ENCODE measurements at regions not wholly inside any gene's neighbourhood (a gene's known extent, or its start where the extent isn't known, plus 50 kb on each side); places are given as distances from the start of the nearest gene placed in this dataset.

- no peak overlapping the region for H3K4me2 ChIP-seq (ENCODE audit: low read depth, low read length, poor library complexity, severe bottlenecking)
- peaks cover 27% of the 10 kb centered on the region for H3K4me1 ChIP-seq (ENCODE audit: insufficient read depth, low read length, poor library complexity, severe bottlenecking)
- no peaks in the 10 kb centered on the region for H3K36me3 ChIP-seq (ENCODE audit: insufficient read depth, low read length)
- TF ChIP-seq EZH2phosphoT487 (IDR thresholded peaks at IDR 0.05; ENCODE audit: borderline replicate concordance) (no peak), CTCF (conservative IDR thresholded peaks at IDR 0.05; ENCODE audit: low read length) (0 out of 2 replicates have a peak, but pooled peaks have one; percentile 15)
- H3F3A ChIP-seq (ENCODE audit: low read depth), result no peaks in the 10 kb centered on the region
- no peaks in the 10 kb centered on the region for H3K27me3 ChIP-seq (ENCODE audit: insufficient read depth, low read length, poor library complexity, severe bottlenecking)
- no peak overlapping the region for H3K9ac ChIP-seq (ENCODE audit: low read depth, low read length, poor library complexity, severe bottlenecking)
- H3K79me2 ChIP-seq (ENCODE audit: insufficient read depth, low read length), result no peaks in the 10 kb centered on the region
- H3K9me2 ChIP-seq (replicated peaks; ENCODE audit: low read depth, low read length), result no peaks in the 10 kb centered on the region
- no peaks in the 10 kb centered on the region for H3K9me3 ChIP-seq (ENCODE audit: insufficient read depth, low read depth, low read length)
- no peaks in the 10 kb centered on the region for H4K20me1 ChIP-seq (ENCODE audit: insufficient read depth, low read length, poor library complexity, severe bottlenecking)
- no peak overlapping the region for H2AFZ ChIP-seq (ENCODE audit: low read length)
- H3K4me3 ChIP-seq (ENCODE audit: low read length, poor library complexity, severe bottlenecking), result no peak overlapping the region
Observed at GRCh38 chr2:234271338-234271737, 220.8 kb downstream of the SPP2 start.

GRCh38 chr2:234269769-234270204 is 219.3 kb downstream of the SPP2 start:
- Histone ChIP-seq H3K4me1 (ENCODE audit: insufficient read depth, low read length, poor library complexity, severe bottlenecking) (peaks cover 27% of the 10 kb centered on the region), H3K4me2 (ENCODE audit: low read depth, low read length, poor library complexity, severe bottlenecking) (no peak overlapping the region), H3K9ac (ENCODE audit: low read depth, low read length, poor library complexity, severe bottlenecking) (no peak overlapping the region), H4K20me1 (ENCODE audit: insufficient read depth, low read length, poor library complexity, severe bottlenecking) (no peaks in the 10 kb centered on the region), H3K79me2 (ENCODE audit: insufficient read depth, low read length) (no peaks in the 10 kb centered on the region), H3K27me3 (ENCODE audit: insufficient read depth, low read length, poor library complexity, severe bottlenecking) (no peaks in the 10 kb centered on the region), H3K4me3 (ENCODE audit: low read length, poor library complexity, severe bottlenecking) (no peak overlapping the region), H2AFZ (ENCODE audit: low read length) (peak overlapping the region; percentile 49; the same call in 1 of the 2 replicates), H3K9me3 (ENCODE audit: insufficient read depth, low read depth, low read length) (no peaks in the 10 kb centered on the region), H3F3A (ENCODE audit: low read depth) (no peaks in the 10 kb centered on the region), H3K9me2 (replicated peaks; ENCODE audit: low read depth, low read length) (no peaks in the 10 kb centered on the region), H3K36me3 (ENCODE audit: insufficient read depth, low read length) (no peaks in the 10 kb centered on the region)
- no peak for TF ChIP-seq EZH2phosphoT487 (IDR thresholded peaks at IDR 0.05; ENCODE audit: borderline replicate concordance)
- TF ChIP-seq CTCF (conservative IDR thresholded peaks at IDR 0.05; ENCODE audit: low read length), result no peak

- Histone ChIP-seq H3K9ac (ENCODE audit: low read depth, low read length, poor library complexity, severe bottlenecking) (no peak overlapping the region), H4K20me1 (ENCODE audit: insufficient read depth, low read length, poor library complexity, severe bottlenecking) (no peaks in the 10 kb centered on the region), H3K4me2 (ENCODE audit: low read depth, low read length, poor library complexity, severe bottlenecking) (peak overlapping the region; percentile 6), H3K27me3 (ENCODE audit: insufficient read depth, low read length, poor library complexity, severe bottlenecking) (no peaks in the 10 kb centered on the region), H3K4me1 (ENCODE audit: insufficient read depth, low read length, poor library complexity, severe bottlenecking) (peaks cover 23% of the 10 kb centered on the region), H3K79me2 (ENCODE audit: insufficient read depth, low read length) (no peaks in the 10 kb centered on the region), H3K9me2 (replicated peaks; ENCODE audit: low read depth, low read length) (no peaks in the 10 kb centered on the region), H3K4me3 (ENCODE audit: low read length, poor library complexity, severe bottlenecking) (no peak overlapping the region), H3F3A (ENCODE audit: low read depth) (no peaks in the 10 kb centered on the region), H3K36me3 (ENCODE audit: insufficient read depth, low read length) (no peaks in the 10 kb centered on the region), H2AFZ (ENCODE audit: low read length) (peak overlapping the region; percentile 32; the same call in 1 of the 2 replicates), H3K9me3 (ENCODE audit: insufficient read depth, low read depth, low read length) (no peaks in the 10 kb centered on the region)
- TF ChIP-seq CTCF (conservative IDR thresholded peaks at IDR 0.05; ENCODE audit: low read length), result no peak
- no peak for TF ChIP-seq EZH2phosphoT487 (IDR thresholded peaks at IDR 0.05; ENCODE audit: borderline replicate concordance)
Observed at GRCh38 chr2:234267534-234267933, 217.0 kb downstream of the SPP2 start.

All from Loucy (cell line).